Right kidney (tissue), 1 donor: ENCODE measurements at regions not wholly inside any gene's neighbourhood (a gene's known extent, or its start where the extent isn't known, plus 50 kb on each side); places are given as distances from the start of the nearest gene placed in this dataset.

Source experiments
- DNase-seq: peaks from one replicate; pipeline ENCODE4 v3.0.0-alpha.2; 2016

- DNase-seq: no peak
Measured at GRCh38 chr3:98986073-98986472, 84.6 kb upstream of the DCBLD2 start.

DNA sequence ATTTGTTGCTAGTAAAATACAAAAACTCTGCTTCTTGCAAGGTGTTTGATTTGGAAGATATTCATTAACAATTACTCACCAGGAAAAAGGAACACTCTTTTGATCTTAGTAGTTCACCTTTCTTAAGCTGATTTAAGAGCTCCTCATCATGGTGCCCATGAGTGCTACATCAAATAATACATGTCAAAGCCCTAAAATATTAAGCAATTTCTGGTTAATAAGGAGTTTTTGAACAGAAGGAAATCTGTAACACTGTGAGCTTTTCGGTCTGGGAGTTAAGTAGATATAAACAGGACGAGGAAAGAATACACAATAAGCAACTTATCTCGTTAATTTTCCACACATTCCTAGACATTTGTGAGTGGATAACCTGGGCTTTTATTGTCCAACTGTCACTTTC is 83.9 kb upstream of the DCBLD2 start:
- DNase-seq: no peak

- DNase-seq: no peak
Measured at GRCh38 chr3:98984024-98984423, 82.5 kb upstream of the DCBLD2 start.

GRCh38 chr3:98982351-98982750 is 80.9 kb upstream of the DCBLD2 start:
- DNase-seq: no peak

DNA sequence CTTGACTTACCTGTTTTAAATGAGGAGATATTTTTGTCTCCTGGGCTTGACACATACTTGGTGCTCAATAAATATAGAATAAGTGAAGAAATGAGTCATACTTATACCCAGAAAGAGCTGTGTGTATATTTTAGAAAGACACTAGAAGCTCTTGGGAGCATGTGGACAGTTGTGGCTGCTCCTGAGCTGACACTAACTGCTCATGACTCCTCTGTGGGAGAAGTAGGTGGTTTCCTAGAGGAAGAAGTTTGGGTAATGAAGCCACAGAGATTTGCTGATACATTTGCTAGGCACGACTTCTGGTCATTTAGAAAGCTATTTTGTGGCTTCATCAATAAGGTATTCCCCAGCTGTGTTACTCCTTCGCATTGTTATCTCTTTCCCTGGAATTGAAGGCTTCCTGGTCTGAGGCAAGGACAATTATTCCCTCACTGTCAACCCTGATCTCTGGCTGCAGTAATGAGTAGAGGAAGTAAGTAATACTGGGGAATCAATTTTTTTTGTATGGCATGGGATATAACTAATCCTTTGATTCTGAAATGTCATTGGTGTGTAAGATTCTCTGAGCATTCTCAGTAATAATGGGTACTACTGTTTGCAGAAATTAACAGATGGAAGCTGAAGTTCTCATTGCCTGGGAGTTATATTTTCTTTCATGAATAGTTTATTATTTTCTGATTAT is 79.6 kb upstream of the DCBLD2 start:
- no peak for DNase-seq

GRCh38 chr3:98979296-98979695 is 77.8 kb upstream of the DCBLD2 start:
- DNase-seq: no peak

DNA sequence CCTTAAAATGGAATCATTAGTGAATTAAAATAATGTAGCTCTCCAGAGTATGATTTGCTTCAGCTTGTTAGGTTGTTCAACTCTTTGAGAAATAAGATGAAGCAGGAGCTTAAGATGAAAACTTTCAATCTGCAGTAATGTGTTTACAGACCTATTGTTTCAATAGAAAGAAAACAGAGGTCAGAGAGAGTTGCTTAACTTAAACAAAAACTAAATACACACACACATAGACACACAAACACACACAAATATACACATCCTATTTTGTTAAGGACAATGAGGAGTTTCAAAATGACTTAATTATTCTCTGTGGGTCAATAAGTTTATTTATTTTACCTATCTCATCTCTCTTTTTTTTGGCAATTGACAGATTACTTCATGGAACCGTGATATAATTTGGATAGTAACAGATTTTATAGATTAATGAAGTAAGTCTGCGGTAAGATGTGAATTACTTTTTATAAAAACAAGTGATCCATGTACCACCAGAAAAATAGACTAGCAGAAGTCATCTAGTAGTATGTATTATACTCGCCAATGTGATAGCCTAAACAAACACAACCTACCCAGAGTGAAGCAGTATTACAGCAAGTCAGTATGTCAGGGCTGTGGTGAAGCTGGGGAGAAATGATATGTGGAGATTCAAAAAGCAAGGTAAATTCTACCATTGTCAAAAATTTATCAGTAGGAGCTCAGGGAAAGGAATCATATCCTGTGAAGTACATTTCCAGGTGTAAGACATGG is 76.7 kb upstream of the DCBLD2 start:
- DNase-seq: no peak

- DNase-seq: no peak
Measured at GRCh38 chr3:98977520-98977919, 76.0 kb upstream of the DCBLD2 start.

- no peak for DNase-seq
Measured at GRCh38 chr3:98974442-98974841, 72.9 kb upstream of the DCBLD2 start.

DNA sequence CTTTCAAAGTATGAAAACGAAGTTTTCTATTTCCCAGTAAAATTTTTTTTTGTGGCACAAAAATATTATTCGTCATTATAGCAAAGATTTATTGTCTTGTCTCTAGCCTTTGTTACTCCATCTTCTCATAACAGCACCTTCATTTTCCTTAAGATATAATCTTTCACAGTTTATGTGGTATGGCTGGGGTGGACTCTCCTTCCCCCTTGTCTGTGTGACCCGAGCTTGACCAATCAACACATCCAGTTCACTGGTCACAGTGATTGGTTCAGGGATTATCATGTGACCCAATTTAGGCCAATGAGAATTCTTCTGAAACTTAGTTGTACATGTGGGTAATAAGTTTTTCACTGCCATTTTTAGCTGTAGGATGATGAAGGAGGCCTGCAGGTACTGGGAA is 71.2 kb upstream of the DCBLD2 start:
- no peak for DNase-seq

DNA sequence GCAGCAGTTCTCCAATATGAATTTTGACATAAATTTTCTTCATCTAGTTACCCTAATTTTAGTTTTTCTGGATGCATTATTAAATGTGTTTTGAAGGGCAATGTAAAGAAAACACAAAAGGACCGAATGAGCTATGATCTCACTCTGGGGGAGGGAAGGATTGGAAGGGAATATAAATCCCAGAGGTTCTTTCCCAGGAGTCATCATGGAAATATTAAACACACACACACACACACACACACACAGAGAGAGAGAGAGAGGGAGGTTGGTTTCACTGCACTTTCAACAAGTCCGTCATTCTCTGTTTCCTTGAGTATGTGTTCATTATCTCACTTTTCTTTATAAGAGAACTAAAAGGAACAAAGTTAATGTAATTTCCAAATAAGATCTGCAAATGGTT is 70.7 kb upstream of the DCBLD2 start:
- no peak for DNase-seq

GRCh38 chr3:98971169-98971681 is 69.7 kb upstream of the DCBLD2 start:
- no peak for DNase-seq

- no peak for DNase-seq
Measured at GRCh38 chr3:98969295-98969694, 67.8 kb upstream of the DCBLD2 start.

DNA sequence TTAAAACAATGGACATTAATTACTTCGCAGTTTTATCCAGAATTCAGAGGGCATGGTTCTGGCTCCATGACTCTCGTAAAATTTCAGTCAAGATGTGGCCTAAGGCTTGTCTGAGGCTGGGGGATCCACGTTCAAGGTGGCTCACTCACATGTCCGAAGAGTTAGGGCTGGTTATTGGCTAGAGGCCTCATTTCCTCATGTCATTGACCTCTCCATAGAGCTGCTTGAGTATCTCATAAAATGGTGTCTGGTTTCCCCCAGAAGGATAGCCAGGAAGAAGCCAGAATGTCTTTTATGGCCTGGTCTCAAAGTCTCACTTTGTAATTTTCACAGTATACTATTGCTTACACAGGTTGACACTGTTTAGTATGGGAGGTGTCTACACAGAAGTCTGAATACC is 67.3 kb upstream of the DCBLD2 start:
- no peak for DNase-seq

- DNase-seq: no peak
Measured at GRCh38 chr3:98968347-98968746, 66.9 kb upstream of the DCBLD2 start.

GRCh38 chr3:98967758-98968157 is 66.3 kb upstream of the DCBLD2 start:
- DNase-seq: no peak

DNA sequence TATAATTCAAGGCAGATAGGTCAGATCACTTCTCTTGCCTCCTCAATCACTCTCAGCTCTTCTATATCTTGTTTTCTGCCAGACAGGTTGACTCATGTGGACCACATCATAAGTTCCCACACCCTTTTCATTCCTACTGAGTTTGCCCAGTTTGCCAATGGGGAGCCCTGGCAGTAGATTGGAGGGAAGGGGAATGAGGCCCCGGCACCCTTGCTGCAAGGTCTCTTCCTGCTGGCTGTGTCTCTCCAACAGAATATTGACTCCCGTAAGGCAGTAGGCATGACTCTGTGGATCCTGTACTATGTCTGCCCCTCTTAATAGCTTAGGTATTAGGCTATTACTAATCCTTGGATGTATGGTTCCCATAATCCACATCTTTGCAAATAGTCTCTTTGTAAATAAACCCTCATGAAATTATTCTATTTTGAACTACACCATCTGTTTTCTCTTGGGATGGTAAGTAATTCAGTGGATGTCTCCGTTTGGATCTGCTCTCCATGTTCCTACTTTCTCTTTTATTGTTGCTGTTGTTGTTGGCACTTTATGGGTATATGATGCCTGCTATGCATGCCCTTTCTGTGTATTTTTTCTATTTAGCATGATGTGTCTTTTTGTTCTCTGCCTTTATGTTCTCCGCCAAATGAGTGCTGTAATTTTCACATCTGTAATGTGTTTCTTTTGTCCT is 65.5 kb upstream of the DCBLD2 start:
- no peak for DNase-seq

DNA sequence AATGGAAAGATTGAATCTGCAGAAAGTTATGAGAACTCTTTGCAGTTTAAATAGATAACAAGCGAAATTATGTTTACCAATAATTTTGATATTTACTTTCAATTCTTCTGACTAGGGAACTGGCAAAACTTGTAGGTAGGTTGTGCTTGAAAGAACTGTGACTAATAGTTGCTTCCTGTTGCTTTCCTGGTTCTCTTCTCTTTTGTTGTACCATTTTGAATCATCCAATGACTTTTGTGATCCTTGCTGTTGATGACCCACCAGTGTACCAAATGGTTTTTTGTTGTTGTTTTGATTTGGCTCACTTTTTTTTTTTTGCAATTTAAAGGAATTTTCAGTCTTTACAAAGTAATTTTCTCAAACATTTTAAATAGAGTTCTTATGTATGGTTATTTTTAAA is 64.9 kb upstream of the DCBLD2 start:
- DNase-seq: no peak

DNA sequence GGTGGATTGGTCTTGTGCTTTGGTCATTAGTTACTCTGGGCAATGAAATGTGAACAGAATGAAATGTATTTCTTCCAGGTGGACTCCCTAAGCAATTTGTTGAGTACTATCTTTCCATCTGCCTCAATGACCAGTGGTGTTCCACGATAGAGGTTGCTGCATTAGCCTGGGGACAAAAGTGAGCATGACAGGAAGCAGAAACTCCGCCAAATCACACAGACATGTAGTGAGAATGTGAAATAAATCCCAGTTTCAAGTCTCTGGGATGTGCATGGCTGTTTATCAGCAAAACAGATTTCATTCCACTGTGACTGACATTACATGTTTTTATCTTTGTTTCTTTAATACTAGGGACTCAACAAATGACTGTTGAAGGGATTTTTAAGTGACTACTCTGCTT is 63.3 kb upstream of the DCBLD2 start:
- DNase-seq: no peak

DNA sequence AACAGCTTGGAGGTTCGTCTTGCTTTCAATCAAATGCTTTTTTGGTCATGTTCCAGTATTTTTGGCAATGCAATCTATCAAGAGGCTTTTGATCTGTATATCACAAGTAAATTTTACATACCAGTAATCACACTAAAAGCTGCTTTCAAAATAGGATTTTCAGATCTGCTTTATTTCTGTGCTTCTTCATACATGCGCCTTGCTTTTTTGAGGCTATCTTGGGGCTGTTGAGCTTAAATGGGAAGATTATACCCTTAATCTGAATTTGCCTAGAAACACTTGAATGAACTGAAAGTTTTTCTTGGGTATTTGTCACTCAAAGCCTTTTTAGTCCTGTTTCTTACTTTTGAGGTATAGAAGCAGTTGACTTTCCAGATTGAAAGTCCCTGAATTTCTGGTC is 62.1 kb upstream of the DCBLD2 start:
- DNase-seq: no peak

DNA sequence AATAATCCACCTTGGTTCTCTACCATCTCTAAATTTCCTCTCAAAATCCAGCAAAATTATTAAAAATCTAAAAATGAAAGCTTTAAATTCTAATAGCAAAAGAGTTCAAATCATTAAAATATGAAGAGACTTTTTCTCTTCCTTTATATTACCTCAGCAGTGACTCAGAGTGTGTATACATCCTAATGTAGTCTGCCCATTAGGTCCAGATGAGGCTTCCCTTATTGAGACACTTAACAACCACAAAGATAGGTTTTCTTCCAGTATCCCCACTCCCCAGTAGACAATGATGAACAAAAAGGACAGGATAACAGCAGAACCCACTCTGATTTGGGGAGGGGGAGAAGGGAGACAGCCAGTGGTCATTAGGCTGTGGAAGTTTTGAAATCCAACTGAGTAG is 61.5 kb upstream of the DCBLD2 start:
- DNase-seq: no peak

- no peak for DNase-seq
Measured at GRCh38 chr3:98962189-98962930, 60.9 kb upstream of the DCBLD2 start.
